B cell (primary cell): ENCODE measurements at regions not wholly inside any gene's neighbourhood (a gene's known extent, or its start where the extent isn't known, plus 50 kb on each side); places are given as distances from the start of the nearest gene placed in this dataset.

Experiments
- EZH2 ChIP-seq: IDR thresholded peaks from 2 replicates; pipeline ENCODE4 v1.6.1; 2012; ENCODE audit warnings: borderline replicate concordance, low read depth, mild to moderate bottlenecking, moderate library complexity, low read length; ENCODE audit not compliant: insufficient read depth, poor library complexity, severe bottlenecking
- TF ChIP-seq, protein P1 (sequence below): fragments of 200-600 bp; IDR thresholded peaks from one replicate; pipeline ENCODE4 v1.8.0; 2022; ENCODE audit warnings: antibody characterized with exemption, mild to moderate bottlenecking

DNA sequence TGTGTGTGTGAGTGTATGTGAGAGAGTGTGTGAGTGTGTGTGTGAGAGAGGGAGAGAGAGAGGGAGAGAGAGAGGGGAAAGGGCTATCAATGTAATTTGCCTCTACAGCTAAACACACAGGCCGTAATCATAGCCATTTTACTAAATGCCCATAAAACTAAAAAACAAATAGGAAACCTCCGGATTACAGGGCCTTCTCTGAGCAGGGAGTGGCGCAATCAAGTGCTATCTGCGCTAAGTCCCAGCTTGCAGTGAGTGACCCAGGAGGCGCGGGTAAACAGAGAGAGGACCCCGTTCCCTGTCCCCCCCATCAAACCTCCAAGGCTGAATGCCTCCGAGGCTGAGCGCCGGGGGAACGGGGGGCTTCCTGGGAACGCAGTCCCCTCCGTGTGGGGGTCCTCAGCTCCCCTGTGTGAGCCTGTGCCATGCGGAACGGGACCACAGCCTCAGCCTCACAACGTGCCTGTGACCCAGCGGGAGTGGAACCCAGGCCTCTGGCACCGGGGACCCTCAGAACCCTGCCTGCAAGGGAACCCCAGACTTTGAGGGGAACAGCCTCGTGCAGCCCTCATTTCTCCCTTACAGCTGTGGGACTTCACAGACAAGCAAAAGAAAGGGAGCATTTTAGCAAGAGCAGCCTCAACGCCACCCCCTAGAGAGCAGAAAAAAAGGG is 54.7 kb upstream of the ID2 start:
- TF ChIP-seq, protein P1, sequence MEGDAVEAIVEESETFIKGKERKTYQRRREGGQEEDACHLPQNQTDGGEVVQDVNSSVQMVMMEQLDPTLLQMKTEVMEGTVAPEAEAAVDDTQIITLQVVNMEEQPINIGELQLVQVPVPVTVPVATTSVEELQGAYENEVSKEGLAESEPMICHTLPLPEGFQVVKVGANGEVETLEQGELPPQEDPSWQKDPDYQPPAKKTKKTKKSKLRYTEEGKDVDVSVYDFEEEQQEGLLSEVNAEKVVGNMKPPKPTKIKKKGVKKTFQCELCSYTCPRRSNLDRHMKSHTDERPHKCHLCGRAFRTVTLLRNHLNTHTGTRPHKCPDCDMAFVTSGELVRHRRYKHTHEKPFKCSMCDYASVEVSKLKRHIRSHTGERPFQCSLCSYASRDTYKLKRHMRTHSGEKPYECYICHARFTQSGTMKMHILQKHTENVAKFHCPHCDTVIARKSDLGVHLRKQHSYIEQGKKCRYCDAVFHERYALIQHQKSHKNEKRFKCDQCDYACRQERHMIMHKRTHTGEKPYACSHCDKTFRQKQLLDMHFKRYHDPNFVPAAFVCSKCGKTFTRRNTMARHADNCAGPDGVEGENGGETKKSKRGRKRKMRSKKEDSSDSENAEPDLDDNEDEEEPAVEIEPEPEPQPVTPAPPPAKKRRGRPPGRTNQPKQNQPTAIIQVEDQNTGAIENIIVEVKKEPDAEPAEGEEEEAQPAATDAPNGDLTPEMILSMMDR: no peak
- no peak for TF ChIP-seq EZH2
